ENCODE measurements at regions not wholly inside any gene's neighbourhood (a gene's known extent, or its start where the extent isn't known, plus 50 kb on each side); places are given as distances from the start of the nearest gene placed in this dataset.

- DNase-seq = peak; percentile 69
Observed at GRCh38 chr22:46054091-46055073, 77.4 kb upstream of the WNT7B start.

DNA sequence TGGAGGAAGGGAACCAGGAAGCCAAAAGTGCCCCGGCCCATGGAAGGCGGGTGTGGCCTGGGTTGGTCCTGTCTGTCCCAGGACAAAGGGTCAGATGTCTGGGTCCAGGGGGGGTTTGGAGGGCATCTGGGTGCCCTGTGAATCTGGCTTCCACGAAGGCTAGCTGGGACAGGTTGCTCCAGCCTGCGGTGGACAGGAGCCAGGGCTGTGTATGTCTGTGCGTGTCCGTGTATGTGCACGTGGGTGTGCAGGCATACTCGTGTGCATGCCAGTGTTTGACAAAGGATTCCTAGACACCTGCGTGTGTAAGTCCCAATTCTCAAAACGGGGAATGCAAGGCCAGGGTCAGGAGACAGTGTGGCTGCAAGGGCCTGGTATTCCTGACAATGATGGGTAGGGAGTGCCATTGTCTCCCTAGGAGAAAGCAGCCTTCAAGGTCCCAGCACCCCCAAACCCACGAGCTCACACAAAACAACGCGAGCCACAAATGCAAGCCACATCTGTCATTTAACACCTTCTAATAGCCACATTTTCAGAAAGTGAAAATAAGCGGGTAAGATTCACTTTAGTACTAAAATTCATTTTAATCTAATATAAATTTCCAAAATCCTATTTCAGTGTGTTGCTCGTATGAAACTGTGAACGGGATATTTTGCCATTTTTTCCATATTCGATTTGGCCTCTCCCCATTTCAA, 78.4 kb upstream of the WNT7B start:
- DNase-seq = no peak

- DNase-seq = peak; percentile 21
Observed at GRCh38 chr22:46055911-46056545, 79.1 kb upstream of the WNT7B start.

DNA sequence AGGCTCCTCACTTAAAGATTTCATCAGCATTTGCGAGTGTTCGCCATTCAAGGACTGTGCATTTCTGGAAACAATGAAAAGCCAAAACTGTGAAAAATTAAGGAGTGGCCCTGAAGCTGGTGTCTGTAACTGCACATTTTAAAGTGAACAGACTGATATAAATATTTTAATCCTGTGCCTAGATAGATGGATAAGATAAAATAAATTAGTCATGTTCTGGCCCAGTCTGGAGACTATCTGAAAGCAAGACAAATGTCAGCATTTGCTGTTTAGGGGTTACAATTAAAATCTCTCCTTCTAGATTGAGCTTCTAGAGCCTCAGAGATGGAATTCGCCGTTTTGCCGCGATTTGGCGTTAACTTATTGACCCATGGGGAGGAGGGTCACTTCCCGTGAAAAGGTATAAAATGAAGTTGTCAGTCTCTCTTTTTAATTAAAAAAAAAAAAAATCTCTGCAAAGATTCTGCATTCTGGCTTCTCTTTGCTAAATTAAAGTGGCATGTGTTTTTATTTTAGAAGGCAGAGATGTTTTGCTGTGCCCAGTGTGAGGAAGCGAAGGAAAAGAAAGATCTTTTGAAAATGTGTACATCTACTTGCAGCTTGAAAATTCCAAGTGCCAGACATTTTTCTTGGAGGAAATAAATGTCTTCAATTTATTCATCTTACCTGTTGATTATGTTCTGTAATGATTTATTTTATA, 79.7 kb upstream of the WNT7B start:
- DNase-seq = no peak

GRCh38 chr22:46057246-46058090, 80.5 kb upstream of the WNT7B start:
- no peak for DNase-seq

DNA sequence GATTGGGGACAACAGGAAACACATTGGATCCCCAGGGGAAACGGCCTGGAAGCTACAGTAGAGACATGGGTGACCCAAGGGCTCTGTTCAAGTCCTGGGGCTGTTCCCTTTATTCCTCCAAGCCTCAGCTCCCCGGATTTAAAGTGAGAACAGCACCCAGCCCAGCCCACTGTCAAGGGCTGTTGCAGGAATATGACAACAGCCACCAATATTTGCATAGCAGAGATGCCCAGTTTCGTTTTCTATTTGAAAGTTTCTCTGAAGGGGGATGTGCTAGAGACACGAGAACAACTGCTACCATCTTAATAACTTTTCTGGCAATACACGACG, 81.1 kb upstream of the WNT7B start:
- no peak for DNase-seq

GRCh38 chr22:46058591-46059519, 81.9 kb upstream of the WNT7B start:
- no peak for DNase-seq

DNA sequence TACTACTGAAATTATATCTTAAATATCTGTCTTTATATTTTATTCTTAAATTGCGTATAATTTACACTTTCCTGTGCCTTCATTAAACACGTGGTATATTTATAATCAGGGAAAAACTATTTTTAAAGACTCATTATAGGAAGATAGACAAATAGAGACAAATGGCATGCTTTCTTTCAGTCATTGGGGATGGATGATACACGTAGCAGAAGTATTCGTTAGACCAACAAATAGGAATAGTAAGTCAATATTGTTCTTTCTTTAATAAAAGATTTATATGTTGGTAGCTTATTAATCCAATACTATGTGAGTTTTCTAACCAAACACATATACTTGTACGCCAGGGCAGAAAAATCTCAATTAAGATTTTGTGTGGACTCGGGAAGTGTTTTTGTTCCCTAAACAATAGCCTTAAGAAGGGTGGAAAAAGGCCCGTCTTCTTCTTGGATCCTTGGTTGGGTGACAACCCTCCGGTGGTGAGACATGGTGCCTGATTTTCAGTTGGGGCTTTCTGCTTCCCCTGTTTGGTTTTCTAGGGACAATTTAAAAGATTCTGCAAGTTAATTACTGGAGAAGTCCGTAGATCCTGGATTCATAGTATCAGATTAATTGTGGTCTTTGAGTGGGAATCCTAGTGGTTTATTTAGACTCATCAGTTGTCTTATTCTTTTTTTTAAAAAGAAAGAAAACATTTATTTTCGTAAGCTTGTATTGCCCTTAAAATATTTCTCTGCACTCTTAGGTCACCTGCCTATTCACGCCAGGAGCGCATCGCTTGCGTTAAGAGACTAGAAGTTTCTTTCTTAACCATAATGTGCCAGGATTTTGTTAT, 83.5 kb upstream of the WNT7B start:
- DNase-seq = no peak

- no peak for DNase-seq
Observed at GRCh38 chr22:46061124-46061500, 84.2 kb upstream of the WNT7B start.

- no peak for DNase-seq
Observed at GRCh38 chr22:46061501-46062231, 84.7 kb upstream of the WNT7B start.

GRCh38 chr22:46062232-46062615, 85.3 kb upstream of the WNT7B start:
- DNase-seq = no peak

- no peak for DNase-seq
Observed at GRCh38 chr22:46062971-46063631, 86.1 kb upstream of the WNT7B start.

DNA sequence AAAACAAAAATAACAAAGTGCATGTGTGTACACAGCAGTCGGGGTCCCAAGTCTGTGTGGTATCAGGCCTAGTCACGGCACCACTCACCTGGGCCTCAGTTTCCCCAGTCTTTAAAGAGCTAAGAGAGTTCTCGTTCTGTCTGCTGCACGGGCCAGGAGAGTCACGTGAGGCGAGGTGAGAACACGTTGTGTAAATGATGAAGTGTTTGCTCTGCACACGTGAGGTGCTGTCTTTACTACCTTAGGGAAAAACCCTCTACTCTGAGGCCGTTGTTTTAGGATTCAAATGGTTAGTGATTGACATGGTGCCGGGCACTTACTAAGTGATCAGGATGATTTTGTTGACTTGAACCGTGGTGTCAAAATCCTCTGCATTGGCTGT, 86.5 kb upstream of the PPARA start:
- DNase-seq = no peak

- DNase-seq = no peak
Observed at GRCh38 chr22:46064228-46064965, 85.9 kb upstream of the PPARA start.

- DNase-seq = no peak
Observed at GRCh38 chr22:46064966-46065666, 85.2 kb upstream of the PPARA start.

DNA sequence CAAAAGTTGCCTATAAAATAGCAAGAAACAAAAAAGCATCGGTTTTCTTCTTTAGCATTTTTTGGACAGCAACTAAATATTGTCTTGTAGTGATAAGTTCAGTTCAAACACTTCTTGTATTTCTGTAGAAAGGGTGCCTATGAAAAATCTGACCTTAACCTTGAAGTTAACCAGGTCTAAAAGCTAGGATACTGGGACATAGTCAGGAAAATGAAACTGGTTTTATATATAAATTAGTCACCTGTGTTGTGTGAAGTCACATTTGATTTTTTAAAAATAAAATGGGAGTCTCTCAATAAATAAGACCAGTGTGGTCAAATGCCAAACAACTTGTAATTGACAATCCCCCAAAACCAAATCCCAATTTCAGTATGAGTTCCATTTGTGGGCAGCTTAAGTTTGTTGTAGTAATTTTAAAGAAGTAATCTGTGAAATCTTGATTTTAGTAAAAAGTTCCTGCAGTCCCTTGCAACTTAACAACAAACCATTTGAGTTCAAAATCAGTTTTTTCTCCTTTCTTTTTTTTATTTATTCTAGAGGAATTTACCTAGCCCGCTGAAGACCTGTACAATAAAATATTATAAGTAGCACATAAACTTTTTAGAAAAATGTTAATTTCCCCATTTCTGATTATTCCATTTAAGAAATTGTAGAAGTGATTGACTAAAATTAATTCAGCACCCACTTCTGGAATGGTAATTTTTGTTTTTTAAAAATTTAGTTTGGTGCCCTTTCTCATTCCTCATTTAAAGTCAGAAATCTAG, 84.5 kb upstream of the PPARA start:
- no peak for DNase-seq

GRCh38 chr22:46066691-46067090, 83.6 kb upstream of the PPARA start:
- DNase-seq = no peak

All from kidney glomerular epithelial cell (primary cell).